GM12892 (cell line): ENCODE measurements at regions not wholly inside any gene's neighbourhood (a gene's known extent, or its start where the extent isn't known, plus 50 kb on each side); places are given as distances from the start of the nearest gene placed in this dataset.

Source experiments
- POLR2A ChIP-seq: IDR thresholded peaks from 2 replicates; pipeline ENCODE4 v1.6.1; 2011; ENCODE audit warnings: low read depth, low read length, control low read depth
- POLR2AphosphoS5 ChIP-seq: IDR thresholded peaks from 2 replicates; pipeline ENCODE4 v1.6.1; 2011; ENCODE audit warnings: low read depth, low read length, control low read depth
- TAF1 ChIP-seq: IDR thresholded peaks from 2 replicates; pipeline ENCODE4 v1.6.1; 2011; ENCODE audit warnings: low read depth, mild to moderate bottlenecking, control low read depth, low read length, borderline replicate concordance

DNA sequence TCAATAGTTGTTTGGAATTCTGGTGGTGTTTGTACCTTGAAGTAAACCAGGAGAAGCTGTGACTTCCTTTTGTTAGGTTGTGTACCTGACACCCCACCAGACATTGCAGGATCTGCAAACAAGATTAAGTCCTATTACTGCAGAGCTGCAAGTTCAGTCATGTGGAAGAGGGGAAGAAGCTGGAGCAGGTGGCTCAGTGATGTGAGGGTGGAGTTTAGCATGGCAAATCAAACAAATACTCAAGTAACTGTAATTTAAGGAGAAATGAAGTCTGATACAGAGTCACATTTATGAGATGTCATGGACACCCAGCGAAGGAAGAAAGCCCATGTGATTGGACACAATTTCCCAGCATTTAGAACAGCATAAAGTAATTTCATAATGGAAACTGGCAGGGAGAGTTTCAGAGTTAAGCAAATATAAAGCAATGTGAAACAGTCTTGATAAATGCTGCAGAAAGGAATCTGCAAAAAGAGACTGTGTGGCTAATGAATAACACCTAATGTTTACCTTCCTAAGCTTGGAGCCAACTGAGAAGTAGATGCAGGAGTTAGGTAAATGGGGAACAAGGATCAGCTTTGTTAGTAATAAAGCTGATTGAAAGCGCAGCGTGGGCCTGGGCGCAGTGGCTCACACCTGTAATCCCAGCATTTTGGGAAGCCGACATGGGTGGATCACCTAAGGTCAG is 249.1 kb downstream of the GBA3 start:
- TF ChIP-seq POLR2AphosphoS5 (no peak), POLR2A (no peak), TAF1 (no peak)
